ENCODE measurements at regions not wholly inside any gene's neighbourhood (a gene's known extent, or its start where the extent isn't known, plus 50 kb on each side); places are given as distances from the start of the nearest gene placed in this dataset.

DNA sequence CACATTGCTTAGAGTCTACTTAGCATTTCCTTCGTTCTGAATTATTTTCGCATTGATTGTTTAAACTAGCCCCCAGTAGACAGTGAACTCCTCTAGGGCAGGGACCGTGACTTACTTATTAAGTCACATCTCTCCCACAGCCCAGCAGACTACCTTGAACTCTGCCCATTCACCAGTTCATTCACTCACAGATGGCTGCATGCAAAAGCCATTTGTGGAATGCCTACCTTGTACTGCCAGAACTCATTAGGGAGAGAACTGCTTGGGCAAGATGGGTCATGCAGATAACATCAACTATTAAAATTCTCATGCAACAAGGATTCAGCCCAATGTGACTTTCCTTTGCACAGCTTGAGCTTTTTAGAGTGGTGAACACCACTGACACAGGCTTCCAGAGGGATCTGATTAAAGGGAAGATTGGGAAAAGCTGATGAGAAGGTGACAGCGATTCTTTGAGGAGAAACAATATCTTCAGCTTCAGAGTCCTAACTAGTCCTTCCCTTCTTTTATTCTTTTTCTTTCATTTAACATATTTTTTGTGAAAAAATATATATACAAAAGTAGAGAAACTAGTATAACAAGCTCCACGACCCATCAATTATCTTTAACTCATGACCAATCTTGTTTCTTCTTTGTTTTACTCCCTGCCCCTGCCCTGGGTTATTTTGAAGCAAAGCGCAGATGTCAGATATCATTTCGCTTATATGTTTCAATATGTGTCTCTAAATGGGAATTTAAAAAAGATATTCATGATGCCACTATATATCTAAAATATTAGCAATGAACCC lies 273.9 kb downstream of the CDC5L start:
- TF ChIP-seq, protein P1, sequence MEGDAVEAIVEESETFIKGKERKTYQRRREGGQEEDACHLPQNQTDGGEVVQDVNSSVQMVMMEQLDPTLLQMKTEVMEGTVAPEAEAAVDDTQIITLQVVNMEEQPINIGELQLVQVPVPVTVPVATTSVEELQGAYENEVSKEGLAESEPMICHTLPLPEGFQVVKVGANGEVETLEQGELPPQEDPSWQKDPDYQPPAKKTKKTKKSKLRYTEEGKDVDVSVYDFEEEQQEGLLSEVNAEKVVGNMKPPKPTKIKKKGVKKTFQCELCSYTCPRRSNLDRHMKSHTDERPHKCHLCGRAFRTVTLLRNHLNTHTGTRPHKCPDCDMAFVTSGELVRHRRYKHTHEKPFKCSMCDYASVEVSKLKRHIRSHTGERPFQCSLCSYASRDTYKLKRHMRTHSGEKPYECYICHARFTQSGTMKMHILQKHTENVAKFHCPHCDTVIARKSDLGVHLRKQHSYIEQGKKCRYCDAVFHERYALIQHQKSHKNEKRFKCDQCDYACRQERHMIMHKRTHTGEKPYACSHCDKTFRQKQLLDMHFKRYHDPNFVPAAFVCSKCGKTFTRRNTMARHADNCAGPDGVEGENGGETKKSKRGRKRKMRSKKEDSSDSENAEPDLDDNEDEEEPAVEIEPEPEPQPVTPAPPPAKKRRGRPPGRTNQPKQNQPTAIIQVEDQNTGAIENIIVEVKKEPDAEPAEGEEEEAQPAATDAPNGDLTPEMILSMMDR (conservative IDR thresholded peaks at IDR 0.05; ENCODE audit: low read length): no peak
- no peak for TF ChIP-seq EZH2phosphoT487 (IDR thresholded peaks at IDR 0.05; ENCODE audit: borderline replicate concordance)

All from Loucy (cell line).